K562 (cell line): ENCODE measurements at regions not wholly inside any gene's neighbourhood (a gene's known extent, or its start where the extent isn't known, plus 50 kb on each side); places are given as distances from the start of the nearest gene placed in this dataset.

Source experiments
- ATAC-seq: fragments of 200-7000 bp; cut with Tn5 transposase; 3 replicates; pipeline ENCODE4 v1.9.1; 2020; ENCODE audit warnings: moderate library complexity
- BruUV-seq: library from RNA; stranded (reverse); fragments of 400-500 nt; replicated peaks from 2 replicates; lab custom pipeline; 2021; lab: Mats Ljungman, UMichigan
- CTCF ChIA-PET: fragments of 300-600 bp; formaldehyde crosslinking; extraction: SDS; loops from one replicate; lab custom pipeline; 2021; ENCODE audit warnings: low intra/inter-chr PET ratio; lab: Yijun Ruan, JAX
- POLR2A ChIA-PET: fragments of 300-600, 350-650 bp; sonication (Branson Sonifier 250); formaldehyde crosslinking; extraction: SDS; loops from one replicate; lab custom pipeline; 2021; ENCODE audit warnings: antibody characterized with exemption, inconsistent platforms; lab: Yijun Ruan, JAX
- DNase-seq, 4 experiments: peaks; one replicate each; pipeline versions ENCODE4 v3.0.0 to v3.0.0-alpha.2; 2011 to 2018; ENCODE audit warnings: low spot score in 3 of 4, mixed read lengths in 3 of 4; ENCODE audit errors: extremely low read depth in 1 of 4
- FAIRE-seq: peaks from 2 replicates; lab custom pipeline; 2011; peaks lifted over from hg19 to GRCh38; lab: Jason Lieb, UNC
- H2AFZ ChIP-seq: 2 replicates; pipeline ENCODE4 v1.6.0; 2011; ENCODE audit warnings: low read depth, low read length, control low read depth, inconsistent platforms
- H3K27ac ChIP-seq: fragments of 200-600 bp; 3 replicates; pipeline ENCODE4 v1.8.0; 2011; ENCODE audit warnings: low read depth, mild to moderate bottlenecking, control low read depth, inconsistent platforms, low read length, moderate library complexity, mixed read lengths; ENCODE audit errors: extremely low read depth
- H3K27me3 ChIP-seq, 2 experiments: fragments of 300-600 bp in 1 of 2; 2 replicates in 1 of 2; 3 replicates in 1 of 2; pipeline versions ENCODE4 v1.6.0 to v1.8.0; 2011; ENCODE audit warnings: inconsistent platforms in 2 of 2, low read length in 2 of 2, mild to moderate bottlenecking in 1 of 2, mixed read lengths in 1 of 2, moderate library complexity in 1 of 2; ENCODE audit not compliant: control insufficient read depth in 2 of 2, insufficient read depth in 2 of 2
- H3K36me3 ChIP-seq: fragments of 300-600 bp; 3 replicates; pipeline ENCODE4 v1.8.0; 2011; ENCODE audit warnings: mild to moderate bottlenecking, low read length, inconsistent platforms; ENCODE audit not compliant: control insufficient read depth, insufficient read depth
- H3K4me1 ChIP-seq, 2 experiments: fragments of 200-600 bp in 1 of 2; replicated peaks in 1 of 2; 2 replicates in 1 of 2; 3 replicates in 1 of 2; pipeline versions ENCODE4 v1.5.1 to v1.8.0; 2011; ENCODE audit warnings: inconsistent platforms in 2 of 2, low read length in 2 of 2, mild to moderate bottlenecking in 1 of 2, mixed read lengths in 1 of 2, moderate library complexity in 1 of 2; ENCODE audit not compliant: control insufficient read depth in 2 of 2, insufficient read depth in 2 of 2
- H3K4me2 ChIP-seq: 2 replicates; pipeline ENCODE4 v1.6.1; 2011; ENCODE audit warnings: low read length, control low read depth, inconsistent platforms, mixed read lengths; ENCODE audit not compliant: insufficient read depth
- H3K4me3 ChIP-seq: fragments of 200-600 bp; sonication (generic), shearing (Covaris generic); 2 replicates; pipeline ENCODE4 v1.5.1; 2016; ENCODE audit warnings: control low read depth, inconsistent platforms
- H3K79me2 ChIP-seq: fragments of 200-600 bp; 3 replicates; pipeline ENCODE4 v1.8.0; 2011; ENCODE audit warnings: low read length, inconsistent platforms; ENCODE audit not compliant: control insufficient read depth, insufficient read depth
- H3K9ac ChIP-seq, 2 experiments: 2 replicates each; pipeline versions ENCODE4 v1.6.0 to v1.6.1; 2011; ENCODE audit warnings: low read depth in 2 of 2, low read length in 2 of 2, control low read depth in 1 of 2, inconsistent platforms in 1 of 2, mild to moderate bottlenecking in 1 of 2, mixed read lengths in 1 of 2; ENCODE audit not compliant: insufficient read depth in 1 of 2
- H3K9me1 ChIP-seq: one replicate; pipeline ENCODE4 v1.6.0; 2011; ENCODE audit warnings: inconsistent platforms, mild to moderate bottlenecking, low read length, moderate library complexity; ENCODE audit not compliant: control insufficient read depth, insufficient read depth
- H3K9me3 ChIP-seq: replicated peaks from 2 replicates; pipeline ENCODE4 v1.5.1; 2011; ENCODE audit warnings: low read depth, low read length, inconsistent platforms; ENCODE audit not compliant: control insufficient read depth, insufficient read depth
- H4K20me1 ChIP-seq: replicated peaks from 2 replicates; pipeline ENCODE4 v1.6.1; 2011; ENCODE audit warnings: low read length, inconsistent platforms, mixed read lengths; ENCODE audit not compliant: control insufficient read depth, insufficient read depth
- CBFA2T3 ChIP-seq: fragments of 450-650 bp; IDR thresholded peaks from 2 replicates; pipeline ENCODE4 v1.6.1; 2017
- CBX5 ChIP-seq: IDR thresholded peaks from 2 replicates; pipeline ENCODE4 v1.6.1; 2014; ENCODE audit warnings: low read depth, borderline replicate concordance
- CBX8 ChIP-seq: fragments of 200-600 bp; sonication (generic); IDR thresholded peaks from 2 replicates; pipeline ENCODE4 v1.6.1; 2012; ENCODE audit warnings: borderline replicate concordance, mixed run types, low read depth, mild to moderate bottlenecking, moderate library complexity, mixed read lengths, low read length, control low read depth, inconsistent platforms; ENCODE audit not compliant: poor library complexity, severe bottlenecking; ENCODE audit errors: extremely low read depth
- EWSR1 ChIP-seq: fragments of 450-650 bp; IDR thresholded peaks from 2 replicates; pipeline ENCODE4 v1.6.1; 2018; ENCODE audit warnings: borderline replicate concordance, mild to moderate bottlenecking, low read depth, moderate library complexity; ENCODE audit not compliant: partially characterized antibody
- EZH2 ChIP-seq: IDR thresholded peaks from 2 replicates; pipeline ENCODE4 v1.6.1; 2012; ENCODE audit warnings: low read depth, mild to moderate bottlenecking, inconsistent platforms, low read length, borderline replicate concordance
- GABPA ChIP-seq: fragments of 200-800 bp; sonication (Bioruptor generic); conservative IDR thresholded peaks from 2 replicates; pipeline ENCODE4 v1.6.1; 2016; ENCODE audit warnings: low read depth, missing genetic modification characterization, missing compliant biosample characterization
- ILK ChIP-seq: fragments of 450-650 bp; IDR thresholded peaks from 2 replicates; pipeline ENCODE4 v1.6.1; 2016; ENCODE audit warnings: missing genetic modification characterization, low read depth, mild to moderate bottlenecking, missing compliant biosample characterization, moderate library complexity, borderline replicate concordance
- MAFK ChIP-seq: IDR thresholded peaks from 2 replicates; pipeline ENCODE4 v1.6.1; 2011; ENCODE audit warnings: low read length, improper control_type of control experiment
- MITF ChIP-seq: IDR thresholded peaks from 2 replicates; pipeline ENCODE4 v1.6.1; 2014; ENCODE audit warnings: antibody characterized with exemption
- POLR2B ChIP-seq: fragments of 450-650 bp; IDR thresholded peaks from 2 replicates; pipeline ENCODE4 v1.6.1; 2018; ENCODE audit warnings: low read depth; ENCODE audit not compliant: partially characterized antibody
- PTTG1 ChIP-seq: fragments of 450-650 bp; IDR thresholded peaks from 2 replicates; pipeline ENCODE4 v1.6.1; 2016; ENCODE audit warnings: low read depth, mild to moderate bottlenecking, missing genetic modification characterization, missing compliant biosample characterization
- RBM15 ChIP-seq: fragments of 200-400 bp; formaldehyde crosslinking; IDR thresholded peaks from 2 replicates; pipeline ENCODE4 v1.6.1; 2018; ENCODE audit warnings: mild to moderate bottlenecking, low read length, moderate library complexity; ENCODE audit not compliant: insufficient read depth
- RERE ChIP-seq: sonication (generic); formaldehyde crosslinking; IDR thresholded peaks from 2 replicates; pipeline ENCODE4 v1.8.0; 2023; ENCODE audit warnings: missing genetic modification reagents, mild to moderate bottlenecking, borderline replicate concordance
- ZC3H4 ChIP-seq: sonication (generic); formaldehyde crosslinking; IDR thresholded peaks from 2 replicates; pipeline ENCODE4 v1.9.0; 2021; ENCODE audit warnings: missing genetic modification reagents, borderline replicate concordance
- ZNF586 ChIP-seq: fragments of 450-650 bp; formaldehyde crosslinking; conservative IDR thresholded peaks from 2 replicates; pipeline ENCODE4 v1.4.0; 2020; ENCODE audit warnings: mild to moderate bottlenecking, moderate library complexity
- ZNF644 ChIP-seq: fragments of 200-800 bp; sonication (Bioruptor generic); IDR thresholded peaks from 2 replicates; pipeline ENCODE4 v1.6.1; 2016; ENCODE audit warnings: low read depth, missing genetic modification characterization, missing compliant biosample characterization
- ZNF766 ChIP-seq: fragments of 200-800 bp; sonication (Bioruptor generic); conservative IDR thresholded peaks from 2 replicates; pipeline ENCODE4 v1.6.1; 2016; ENCODE audit warnings: missing genetic modification characterization, missing compliant biosample characterization
- in situ Hi-C: fragments of 300-500 bp; cut with MboI; formaldehyde crosslinking; loops from 4 replicates; pipeline ENCODE4 v1.15.0; 2018; ENCODE audit warnings: inconsistent platforms, mixed read lengths
- intact Hi-C: fragments of 100-400 bp; cut with micrococcal nuclease; formaldehyde crosslinking; loops from 2 replicates; pipeline ENCODE4 v1.14.2; 2022

DNA sequence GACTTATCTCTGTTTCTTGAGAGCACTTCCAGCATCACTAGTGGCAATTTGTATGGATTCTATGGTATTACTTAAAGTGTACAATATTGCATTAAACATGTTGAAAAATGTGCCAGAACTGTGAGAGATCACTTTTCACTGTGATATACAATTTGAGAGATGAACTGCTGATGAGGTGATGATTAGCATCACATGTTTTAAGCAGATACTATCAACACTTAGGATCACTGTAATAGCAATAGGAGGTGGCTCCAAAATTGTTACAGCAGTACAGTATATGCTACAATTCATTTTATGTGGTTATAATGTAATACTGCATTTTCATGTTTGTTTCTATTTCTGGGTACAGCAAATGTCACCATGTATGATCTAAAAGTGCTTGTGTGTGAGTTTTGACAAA lies 570.0 kb downstream of the PTPRC start:
- ChIA-PET POLR2A (no interaction called here), CTCF (no interaction called here)
- no peaks in the 10 kb centered on the region for H3K9me1 ChIP-seq
- H3K4me1 ChIP-seq, result no peaks in the 10 kb centered on the region
- intact Hi-C loops, result no loop called here
- H4K20me1 ChIP-seq, result no peaks in the 10 kb centered on the region
- in situ Hi-C loops, result no loop called here
- no TSS peak for BruUV-seq
- no peak for ATAC-seq
- no peaks in the 10 kb centered on the region for H3K36me3 ChIP-seq
- H3K27me3 ChIP-seq, result no peaks in the 10 kb centered on the region
- TF ChIP-seq ZC3H4 (CRISPR knock-in tag) (no peak), ZNF766 (CRISPR knock-in tag) (no peak), RBM15 (no peak), CBX8 (no peak), CBX5 (no peak), RERE (CRISPR knock-in tag) (no peak), EWSR1 (no peak), ZNF586 (CRISPR knock-in tag) (no peak), MAFK (no peak), POLR2B (no peak), GABPA (tag) (no peak), ZNF644 (tag) (no peak), MITF (no peak), ILK (no peak), CBFA2T3 (no peak), PTTG1 (tag) (no peak), EZH2 (no peak)
- no peak overlapping the region for H3K9ac ChIP-seq
- H3K4me2 ChIP-seq, result no peak overlapping the region
- no peak for FAIRE-seq
- no peak overlapping the region for H3K4me3 ChIP-seq
- H3K79me2 ChIP-seq, result no peaks in the 10 kb centered on the region
- H3K27ac ChIP-seq, result no peak overlapping the region
- no peaks in the 10 kb centered on the region for H3K9me3 ChIP-seq
- no peak overlapping the region for H2AFZ ChIP-seq
- DNase-seq, result no peak
